ENCODE measurements at regions not wholly inside any gene's neighbourhood (a gene's known extent, or its start where the extent isn't known, plus 50 kb on each side); places are given as distances from the start of the nearest gene placed in this dataset.

DNA sequence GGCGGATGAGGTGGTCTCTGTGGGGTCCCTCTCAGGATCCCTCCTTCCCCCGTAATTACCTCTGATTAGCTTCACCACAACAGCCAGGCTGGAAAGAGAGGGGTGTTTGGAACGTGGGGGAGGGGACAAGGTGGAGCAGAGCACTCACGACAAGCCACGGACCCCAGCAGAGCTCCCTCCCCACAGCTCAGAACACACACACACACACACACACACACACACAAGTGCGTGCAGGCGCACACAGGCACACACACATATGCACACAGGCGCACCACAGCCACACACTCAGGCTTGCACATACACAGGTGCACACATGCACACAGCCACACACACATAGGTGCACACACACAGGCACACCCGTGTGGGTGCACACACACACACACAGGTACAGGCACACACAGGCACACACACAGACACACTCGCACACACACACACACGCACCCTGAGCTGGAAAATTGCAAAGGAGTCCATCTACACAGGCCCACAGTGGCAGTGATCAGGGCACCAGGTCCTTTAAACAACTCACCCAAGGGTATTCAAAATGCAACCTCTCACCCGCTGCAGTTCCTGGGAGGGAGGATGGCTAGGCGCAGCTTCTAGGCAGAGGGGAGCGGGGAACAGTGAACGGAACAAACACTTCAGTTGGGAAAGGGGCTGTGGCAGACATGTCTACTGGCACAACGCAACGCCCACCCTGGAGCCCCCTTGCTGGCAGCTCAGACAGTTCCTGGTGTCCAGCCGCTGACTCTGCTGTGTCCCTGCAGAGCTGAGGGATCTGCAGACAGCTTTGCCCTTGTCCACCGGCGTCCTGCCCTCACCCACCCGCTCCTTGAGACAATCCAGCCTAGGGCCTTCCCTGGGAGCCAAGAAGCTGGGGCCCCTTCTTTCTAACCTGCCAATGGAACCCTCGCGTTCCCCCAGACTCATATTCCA is 59.9 kb upstream of the DLX4 start:
- TF ChIP-seq, protein P1, sequence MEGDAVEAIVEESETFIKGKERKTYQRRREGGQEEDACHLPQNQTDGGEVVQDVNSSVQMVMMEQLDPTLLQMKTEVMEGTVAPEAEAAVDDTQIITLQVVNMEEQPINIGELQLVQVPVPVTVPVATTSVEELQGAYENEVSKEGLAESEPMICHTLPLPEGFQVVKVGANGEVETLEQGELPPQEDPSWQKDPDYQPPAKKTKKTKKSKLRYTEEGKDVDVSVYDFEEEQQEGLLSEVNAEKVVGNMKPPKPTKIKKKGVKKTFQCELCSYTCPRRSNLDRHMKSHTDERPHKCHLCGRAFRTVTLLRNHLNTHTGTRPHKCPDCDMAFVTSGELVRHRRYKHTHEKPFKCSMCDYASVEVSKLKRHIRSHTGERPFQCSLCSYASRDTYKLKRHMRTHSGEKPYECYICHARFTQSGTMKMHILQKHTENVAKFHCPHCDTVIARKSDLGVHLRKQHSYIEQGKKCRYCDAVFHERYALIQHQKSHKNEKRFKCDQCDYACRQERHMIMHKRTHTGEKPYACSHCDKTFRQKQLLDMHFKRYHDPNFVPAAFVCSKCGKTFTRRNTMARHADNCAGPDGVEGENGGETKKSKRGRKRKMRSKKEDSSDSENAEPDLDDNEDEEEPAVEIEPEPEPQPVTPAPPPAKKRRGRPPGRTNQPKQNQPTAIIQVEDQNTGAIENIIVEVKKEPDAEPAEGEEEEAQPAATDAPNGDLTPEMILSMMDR (conservative IDR thresholded peaks at IDR 0.05; ENCODE audit: low read depth, low read length) = no peak
- no peak for TF ChIP-seq EZH2 (IDR thresholded peaks at IDR 0.05; ENCODE audit: borderline replicate concordance, low read depth, low read length, poor library complexity, severe bottlenecking)

Measured in A673 (cell line).